Hepatocyte (in vitro differentiated cells): ENCODE measurements at regions not wholly inside any gene's neighbourhood (a gene's known extent, or its start where the extent isn't known, plus 50 kb on each side); places are given as distances from the start of the nearest gene placed in this dataset.

Source experiments
- DNase-seq: peaks from one replicate; pipeline ENCODE4 v3.0.0-alpha.2; 2016; ENCODE audit warnings: low spot score
- H2AFZ ChIP-seq: fragments of 200-600 bp; sonication (generic); 2 replicates; pipeline ENCODE4 v1.6.0; 2016; ENCODE audit warnings: antibody characterized with exemption, mild to moderate bottlenecking
- H3K27ac ChIP-seq: fragments of 200-600 bp; sonication (generic); 2 replicates; pipeline ENCODE4 v1.5.1; 2016; ENCODE audit warnings: mild to moderate bottlenecking
- H3K27me3 ChIP-seq: fragments of 200-600 bp; sonication (generic); 2 replicates; pipeline ENCODE4 v1.6.1; 2016
- H3K36me3 ChIP-seq: fragments of 200-600 bp; sonication (generic); replicated peaks from 2 replicates; pipeline ENCODE4 v1.5.1; 2016; ENCODE audit warnings: low read depth; ENCODE audit not compliant: insufficient read depth
- H3K4me1 ChIP-seq: fragments of 200-600 bp; sonication (generic); 2 replicates; pipeline ENCODE4 v1.5.1; 2016; ENCODE audit warnings: mild to moderate bottlenecking, moderate library complexity; ENCODE audit not compliant: insufficient read depth
- H3K4me2 ChIP-seq: fragments of 200-600 bp; sonication (generic); 2 replicates; pipeline ENCODE4 v1.6.0; 2016
- H3K4me3 ChIP-seq: fragments of 200-600 bp; sonication (generic); 2 replicates; pipeline ENCODE4 v1.5.1; 2016; ENCODE audit warnings: mild to moderate bottlenecking
- H3K79me2 ChIP-seq: fragments of 200-600 bp; sonication (generic); 2 replicates; pipeline ENCODE4 v1.6.0; 2017; ENCODE audit warnings: mild to moderate bottlenecking
- H3K9me2 ChIP-seq: fragments of 200-600 bp; sonication (generic); replicated peaks from 2 replicates; pipeline ENCODE4 v1.6.0; 2017; ENCODE audit warnings: mild to moderate bottlenecking; ENCODE audit not compliant: insufficient read depth
- H3K9me3 ChIP-seq: fragments of 200-600 bp; sonication (generic); 2 replicates; pipeline ENCODE4 v1.5.1; 2016; ENCODE audit warnings: low read depth, mild to moderate bottlenecking
- H4K20me1 ChIP-seq: fragments of 200-600 bp; sonication (generic); 2 replicates; pipeline ENCODE4 v1.6.0; 2016; ENCODE audit warnings: mild to moderate bottlenecking; ENCODE audit not compliant: insufficient read depth, poor library complexity, severe bottlenecking
- CTCF ChIP-seq: fragments of 200-600 bp; sonication (generic); IDR thresholded peaks from 2 replicates; pipeline ENCODE4 v1.5.1; 2016; ENCODE audit warnings: antibody characterized with exemption, mild to moderate bottlenecking; ENCODE audit not compliant: poor library complexity
- EZH2 ChIP-seq: fragments of 200-600 bp; sonication (generic); IDR thresholded peaks from 2 replicates; pipeline ENCODE4 v1.6.1; 2016; ENCODE audit warnings: antibody characterized with exemption, mild to moderate bottlenecking, borderline replicate concordance
- EZH2phosphoT487 ChIP-seq: fragments of 200-600 bp; sonication (generic); IDR thresholded peaks from one replicate; pipeline ENCODE4 v1.6.1; 2018; ENCODE audit warnings: antibody characterized with exemption, mild to moderate bottlenecking, low read depth, moderate library complexity; ENCODE audit not compliant: unreplicated experiment, severe bottlenecking
- WGBS: methylation state at CpG from one replicate; pipeline ENCODE4 v1.1.6; 2016; ENCODE audit warnings: low lambda C conversion rate; ENCODE audit errors: missing lambda C conversion rate; 5-methylcytosine and 5-hydroxymethylcytosine counted together

- Histone ChIP-seq H4K20me1 (no peaks in the 10 kb centered on the region), H2AFZ (no peak overlapping the region), H3K4me1 (no peaks in the 10 kb centered on the region), H3K36me3 (no peaks in the 10 kb centered on the region), H3K9me2 (no peaks in the 10 kb centered on the region), H3K27me3 (no peaks in the 10 kb centered on the region), H3K79me2 (no peaks in the 10 kb centered on the region), H3K4me3 (no peak overlapping the region), H3K9me3 (no peaks in the 10 kb centered on the region), H3K4me2 (no peak overlapping the region), H3K27ac (no peak overlapping the region)
- DNase-seq: peak; percentile 11
- TF ChIP-seq EZH2 (no peak), EZH2phosphoT487 (no peak), CTCF (no peak)
- WGBS: 81% methylated on average over 8 of the region's 8 CpGs
Observed at GRCh38 chr2:146634230-146635097, 1210.4 kb upstream of the ACVR2A start.

DNA sequence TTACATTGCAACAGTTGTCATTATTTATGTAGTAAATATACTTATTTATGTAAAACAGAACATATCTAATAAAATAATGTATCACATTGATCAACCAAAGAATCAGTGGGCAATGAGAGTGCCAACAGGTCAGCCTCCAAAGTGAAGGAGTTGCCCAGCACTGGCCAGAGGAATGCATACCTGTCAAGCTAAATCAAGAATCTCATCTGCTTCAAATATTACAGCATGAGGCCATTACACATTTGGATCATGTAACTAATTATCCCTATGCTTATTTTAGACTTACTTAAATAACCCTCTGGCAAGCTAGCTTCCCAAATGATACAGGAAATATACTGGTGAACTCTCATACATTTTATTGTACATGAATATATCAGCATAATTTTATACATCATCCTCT lies 1211.7 kb upstream of the ACVR2A start:
- H3K4me3 ChIP-seq: no peak overlapping the region
- H4K20me1 ChIP-seq: no peaks in the 10 kb centered on the region
- H3K4me2 ChIP-seq: no peak overlapping the region
- no peaks in the 10 kb centered on the region for H3K4me1 ChIP-seq
- H3K27me3 ChIP-seq: no peaks in the 10 kb centered on the region
- H3K36me3 ChIP-seq: no peaks in the 10 kb centered on the region
- no peak for DNase-seq
- TF ChIP-seq EZH2 (no peak), EZH2phosphoT487 (no peak), CTCF (no peak)
- H3K27ac ChIP-seq: no peak overlapping the region
- no peaks in the 10 kb centered on the region for H3K79me2 ChIP-seq
- H3K9me3 ChIP-seq: no peaks in the 10 kb centered on the region
- no peak overlapping the region for H2AFZ ChIP-seq
- H3K9me2 ChIP-seq: no peaks in the 10 kb centered on the region

GRCh38 chr2:146632707-146633106 lies 1212.1 kb upstream of the ACVR2A start:
- no peak overlapping the region for H3K27ac ChIP-seq
- no peaks in the 10 kb centered on the region for H3K9me3 ChIP-seq
- H4K20me1 ChIP-seq: no peaks in the 10 kb centered on the region
- no peak overlapping the region for H3K4me2 ChIP-seq
- no peak for DNase-seq
- H3K79me2 ChIP-seq: no peaks in the 10 kb centered on the region
- 86% methylated on average over 4 of the region's 4 CpGs for WGBS
- H2AFZ ChIP-seq: no peak overlapping the region
- no peaks in the 10 kb centered on the region for H3K36me3 ChIP-seq
- H3K4me1 ChIP-seq: no peaks in the 10 kb centered on the region
- H3K9me2 ChIP-seq: no peaks in the 10 kb centered on the region
- H3K4me3 ChIP-seq: no peak overlapping the region
- TF ChIP-seq EZH2: no peak
- no peak for TF ChIP-seq EZH2phosphoT487
- TF ChIP-seq CTCF: no peak
- no peaks in the 10 kb centered on the region for H3K27me3 ChIP-seq
